HG03103 (cell line): ENCODE measurements at regions not wholly inside any gene's neighbourhood (a gene's known extent, or its start where the extent isn't known, plus 50 kb on each side); places are given as distances from the start of the nearest gene placed in this dataset.

Experiments
- ATAC-seq: cut with Tn5 transposase; IDR thresholded peaks from one replicate; pipeline ENCODE4 v1.9.1; 2021; ENCODE audit warnings: low read depth; ENCODE audit not compliant: unreplicated experiment

GRCh38 chr14:97866195-97866594 is 1069.0 kb downstream of the VRK1 start:
- no peak for ATAC-seq

GRCh38 chr14:97866664-97867063 is 1069.5 kb downstream of the VRK1 start:
- no peak for ATAC-seq

GRCh38 chr14:97873291-97873690 is 1076.1 kb downstream of the VRK1 start:
- ATAC-seq = no peak

- ATAC-seq = no peak
Observed at GRCh38 chr14:97874394-97874793, 1077.2 kb downstream of the VRK1 start.

- ATAC-seq = no peak
Observed at GRCh38 chr14:97878206-97878605, 1081.0 kb downstream of the VRK1 start.

- no peak for ATAC-seq
Observed at GRCh38 chr14:97878727-97879126, 1081.5 kb downstream of the VRK1 start.

GRCh38 chr14:97887690-97888089 is 1090.5 kb downstream of the VRK1 start:
- no peak for ATAC-seq

- no peak for ATAC-seq
Observed at GRCh38 chr14:97888331-97888730, 1091.1 kb downstream of the VRK1 start.

GRCh38 chr14:97891515-97891914 is 1094.3 kb downstream of the VRK1 start:
- no peak for ATAC-seq

- no peak for ATAC-seq
Observed at GRCh38 chr14:97894552-97894951, 1097.4 kb downstream of the VRK1 start.

- no peak for ATAC-seq
Observed at GRCh38 chr14:97900196-97900854, 1103.1 kb downstream of the VRK1 start.

- no peak for ATAC-seq
Observed at GRCh38 chr14:97902630-97903029, 1105.4 kb downstream of the VRK1 start.

- ATAC-seq = no peak
Observed at GRCh38 chr14:97903821-97904220, 1106.6 kb downstream of the VRK1 start.

- ATAC-seq = no peak
Observed at GRCh38 chr14:97912217-97912616, 1115.0 kb downstream of the VRK1 start.

GRCh38 chr14:97916100-97916499 is 1118.9 kb downstream of the VRK1 start:
- ATAC-seq = no peak

- ATAC-seq = no peak
Observed at GRCh38 chr14:97916669-97917568, 1119.7 kb downstream of the VRK1 start.

GRCh38 chr14:97920201-97920600 is 1123.0 kb downstream of the VRK1 start:
- no peak for ATAC-seq

- no peak for ATAC-seq
Observed at GRCh38 chr14:97921296-97921695, 1124.1 kb downstream of the VRK1 start.

- no peak for ATAC-seq
Observed at GRCh38 chr14:97924922-97925613, 1127.9 kb downstream of the VRK1 start.

- no peak for ATAC-seq
Observed at GRCh38 chr14:97930166-97930565, 1133.0 kb downstream of the VRK1 start.

- ATAC-seq = no peak
Observed at GRCh38 chr14:97931273-97931672, 1134.1 kb downstream of the VRK1 start.
